Panc1 (cell line): ENCODE measurements at regions not wholly inside any gene's neighbourhood (a gene's known extent, or its start where the extent isn't known, plus 50 kb on each side); places are given as distances from the start of the nearest gene placed in this dataset.

Experiments
- POLR2AphosphoS5 ChIP-seq: IDR thresholded peaks from 2 replicates; pipeline ENCODE4 v1.6.1; 2012; ENCODE audit warnings: mild to moderate bottlenecking, low read depth, low read length, moderate library complexity
- SIN3A ChIP-seq: IDR thresholded peaks from 2 replicates; pipeline ENCODE4 v1.6.1; 2012; ENCODE audit warnings: low read depth, mild to moderate bottlenecking, low read length, moderate library complexity, borderline replicate concordance; ENCODE audit not compliant: insufficient read depth
- TCF7L2 ChIP-seq: IDR thresholded peaks from 2 replicates; pipeline ENCODE4 v1.6.1; 2011; ENCODE audit warnings: mild to moderate bottlenecking, low read depth, low read length, inconsistent platforms
- TF ChIP-seq, protein P1 (sequence below): fragments of 450-650 bp; IDR thresholded peaks from 2 replicates; pipeline ENCODE4 v1.5.1; 2017; ENCODE audit warnings: mild to moderate bottlenecking

DNA sequence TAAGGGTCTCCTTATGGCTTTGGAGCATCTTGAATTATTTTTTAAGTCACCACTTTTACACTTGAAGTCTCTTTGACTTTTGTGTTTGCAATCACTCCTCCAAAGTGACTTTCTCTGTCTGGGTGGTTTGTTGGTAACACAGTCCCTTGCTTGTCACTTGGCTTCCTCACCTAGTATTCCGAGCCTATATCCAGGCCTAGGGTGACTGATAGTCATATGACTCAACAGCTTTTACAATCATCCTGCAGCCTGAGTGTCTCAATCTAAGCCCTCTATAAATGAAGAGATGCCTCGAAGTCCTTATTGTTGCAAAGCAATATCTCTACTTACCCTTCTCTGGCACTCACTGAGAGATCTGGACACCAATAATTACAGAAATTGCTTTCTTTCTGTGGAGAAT, 53.9 kb upstream of the SETBP1 start:
- TF ChIP-seq POLR2AphosphoS5 (no peak), TCF7L2 (no peak), SIN3A (no peak)
- TF ChIP-seq, protein P1, sequence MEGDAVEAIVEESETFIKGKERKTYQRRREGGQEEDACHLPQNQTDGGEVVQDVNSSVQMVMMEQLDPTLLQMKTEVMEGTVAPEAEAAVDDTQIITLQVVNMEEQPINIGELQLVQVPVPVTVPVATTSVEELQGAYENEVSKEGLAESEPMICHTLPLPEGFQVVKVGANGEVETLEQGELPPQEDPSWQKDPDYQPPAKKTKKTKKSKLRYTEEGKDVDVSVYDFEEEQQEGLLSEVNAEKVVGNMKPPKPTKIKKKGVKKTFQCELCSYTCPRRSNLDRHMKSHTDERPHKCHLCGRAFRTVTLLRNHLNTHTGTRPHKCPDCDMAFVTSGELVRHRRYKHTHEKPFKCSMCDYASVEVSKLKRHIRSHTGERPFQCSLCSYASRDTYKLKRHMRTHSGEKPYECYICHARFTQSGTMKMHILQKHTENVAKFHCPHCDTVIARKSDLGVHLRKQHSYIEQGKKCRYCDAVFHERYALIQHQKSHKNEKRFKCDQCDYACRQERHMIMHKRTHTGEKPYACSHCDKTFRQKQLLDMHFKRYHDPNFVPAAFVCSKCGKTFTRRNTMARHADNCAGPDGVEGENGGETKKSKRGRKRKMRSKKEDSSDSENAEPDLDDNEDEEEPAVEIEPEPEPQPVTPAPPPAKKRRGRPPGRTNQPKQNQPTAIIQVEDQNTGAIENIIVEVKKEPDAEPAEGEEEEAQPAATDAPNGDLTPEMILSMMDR: no peak
